Islet of Langerhans (tissue), 1 donor: ENCODE measurements at regions not wholly inside any gene's neighbourhood (a gene's known extent, or its start where the extent isn't known, plus 50 kb on each side); places are given as distances from the start of the nearest gene placed in this dataset.
"Not testable (repeated sequence)": the region's sequence is repeated elsewhere in the genome, so short reads cannot be mapped to it uniquely, and the experiment has no call there.

Experiments used
- FAIRE-seq: peaks from one replicate; lab custom pipeline; 2011; peaks lifted over from hg19 to GRCh38; lab: Jason Lieb, UNC

DNA sequence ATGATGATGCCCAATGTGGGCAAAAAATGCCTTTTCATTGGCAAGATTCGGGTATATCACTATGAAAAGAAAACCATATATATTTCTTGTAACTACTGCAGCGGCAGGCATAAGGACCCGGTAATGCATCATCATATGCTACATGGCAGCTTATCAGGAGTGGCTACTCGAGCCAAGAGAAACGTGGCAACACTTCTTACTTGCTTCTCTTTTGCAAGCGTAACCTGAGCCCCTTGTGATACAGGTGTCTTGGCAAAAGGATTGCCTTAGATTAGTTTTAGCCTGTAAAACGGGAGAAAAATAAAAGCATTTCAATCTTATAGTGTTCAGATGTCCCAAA is 280.3 kb downstream of the SPRY1 start:
- no peak for FAIRE-seq

DNA sequence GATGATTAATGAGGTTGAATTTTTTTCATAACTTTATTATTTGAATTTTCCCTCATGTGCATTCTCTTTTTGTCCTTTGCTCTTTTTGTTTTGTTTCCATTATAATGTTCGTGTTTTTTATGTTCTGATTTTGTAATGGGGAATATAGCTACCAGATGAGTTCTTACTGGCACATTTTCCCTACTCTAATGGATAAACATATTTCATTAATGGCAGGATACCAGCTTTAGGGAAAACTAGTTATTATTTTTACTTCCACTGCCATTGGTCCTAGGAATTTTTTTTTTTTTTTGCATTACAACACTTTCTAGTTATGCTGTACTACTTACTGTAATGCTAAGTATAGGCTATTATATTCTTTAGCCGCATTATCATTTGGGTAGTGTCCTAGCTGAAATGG is 286.3 kb downstream of the SPRY1 start:
- FAIRE-seq = no peak

DNA sequence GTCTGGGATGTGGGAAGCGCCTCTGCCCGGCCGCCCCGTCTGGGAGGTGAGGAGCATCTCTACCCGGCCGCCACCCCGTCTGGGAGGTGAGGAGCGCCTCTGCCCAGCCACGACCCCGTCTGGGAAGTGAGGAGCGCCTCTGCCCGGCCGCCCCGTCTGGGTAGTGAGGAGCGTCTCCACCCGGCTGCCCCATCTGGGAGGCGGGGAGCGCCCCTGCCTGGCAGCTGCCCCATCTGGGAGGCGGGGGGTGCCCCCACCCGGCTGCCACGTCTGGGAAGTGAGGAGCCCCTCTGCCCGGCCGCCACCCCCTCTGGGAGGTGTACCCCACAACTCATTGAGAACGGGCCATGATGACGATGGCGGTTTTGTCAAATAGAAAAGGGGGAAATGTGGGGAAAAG is 288.3 kb downstream of the SPRY1 start:
- FAIRE-seq = not testable (repeated sequence)

DNA sequence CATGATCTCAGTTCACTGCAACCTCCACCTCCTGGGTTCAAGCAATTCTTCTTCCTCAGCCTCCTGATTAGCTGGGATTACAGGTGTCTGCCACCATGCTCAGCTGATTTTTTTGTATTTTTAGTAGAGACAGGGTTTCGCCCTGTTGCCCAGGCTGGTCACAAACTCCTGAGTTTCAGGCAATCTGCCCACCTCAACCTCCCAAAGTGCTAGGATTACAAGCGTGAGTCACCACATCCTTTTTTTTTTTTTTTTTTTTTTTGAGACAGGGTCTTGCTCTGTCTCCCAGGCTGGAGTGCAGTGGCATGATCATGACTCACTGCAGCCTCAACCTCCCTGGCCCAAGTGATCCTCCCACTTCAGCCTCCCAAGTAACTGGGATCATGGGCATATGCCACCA is 298.9 kb downstream of the SPRY1 start:
- not testable (repeated sequence) for FAIRE-seq

DNA sequence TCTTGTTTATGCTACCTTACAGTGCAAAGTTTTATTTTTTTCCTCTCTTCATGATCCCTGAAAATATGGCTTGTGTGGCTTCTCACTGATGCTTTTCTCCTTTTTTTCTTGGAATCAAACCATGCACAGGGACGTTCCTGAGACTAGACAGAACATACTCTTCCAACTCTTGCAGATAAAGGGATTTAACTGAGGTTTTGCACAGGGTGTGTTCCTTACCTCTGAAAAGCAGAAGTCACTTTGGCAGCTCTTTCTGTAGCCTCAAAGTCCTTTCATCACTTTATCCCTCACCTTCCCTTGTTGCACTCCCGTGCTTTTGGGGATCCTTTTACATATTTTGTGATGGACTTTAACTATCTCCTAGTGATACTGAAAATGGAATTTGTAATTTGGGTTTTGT is 300.1 kb downstream of the SPRY1 start:
- no peak for FAIRE-seq

DNA sequence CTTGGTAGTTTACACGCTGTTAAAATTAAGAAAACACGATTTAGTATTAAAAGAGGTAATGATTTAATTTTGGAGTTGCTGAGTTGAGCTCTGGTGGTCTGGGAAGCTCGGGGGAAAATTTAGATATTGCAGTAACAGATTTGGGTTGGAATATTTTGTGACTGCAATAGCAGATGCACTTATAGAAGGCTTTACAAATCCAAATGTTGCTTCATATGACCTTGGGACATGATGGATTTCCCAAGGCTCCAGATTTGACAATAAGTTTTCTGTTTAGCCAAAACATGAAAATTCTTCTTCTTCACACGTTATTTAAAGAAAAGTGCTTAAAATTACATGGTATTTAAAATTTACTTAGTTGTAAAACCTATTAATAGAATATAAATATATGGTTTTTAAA is 302.0 kb downstream of the SPRY1 start:
- peak; percentile 30 for FAIRE-seq

DNA sequence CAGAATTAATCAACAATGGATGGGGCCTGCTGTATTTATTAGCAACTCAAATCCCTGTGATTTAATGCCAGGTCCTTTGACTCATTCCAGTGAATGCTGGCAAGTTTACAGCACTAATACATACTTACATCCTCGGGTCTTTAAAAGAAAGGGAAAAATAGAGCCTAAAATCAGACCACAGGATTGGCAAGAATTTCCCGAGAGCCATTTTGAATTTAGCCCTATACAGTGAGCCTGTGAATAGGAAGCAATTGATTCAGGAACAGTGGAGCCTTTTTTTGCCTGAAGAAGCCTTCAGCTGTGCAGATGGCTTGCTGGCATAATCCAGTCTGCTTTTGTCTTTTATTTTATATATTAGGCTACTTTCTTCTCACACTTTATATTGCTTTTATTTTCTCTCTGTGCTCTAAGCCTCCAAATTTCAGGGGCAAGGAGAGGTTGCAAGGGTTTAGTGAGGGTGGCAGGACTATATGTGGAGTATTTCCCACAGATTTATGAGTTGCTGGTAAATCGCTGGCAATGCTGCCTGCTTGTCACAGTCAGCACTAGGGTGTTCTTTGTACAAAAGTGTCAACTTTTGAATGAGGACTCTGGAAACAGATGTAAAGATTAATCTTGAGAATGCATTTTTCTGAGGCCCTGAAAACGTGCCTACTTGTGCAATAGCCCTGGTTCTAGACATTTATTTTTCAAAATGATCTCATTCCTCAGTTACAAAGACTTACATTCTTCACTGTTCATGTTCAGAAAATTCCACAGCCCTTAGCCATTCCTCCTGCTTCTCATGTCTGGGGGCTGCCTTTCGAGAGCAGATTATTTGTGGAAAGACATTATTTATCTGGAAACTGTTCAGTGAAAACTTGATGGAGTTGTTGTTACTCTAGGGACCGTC is 303.5 kb downstream of the SPRY1 start:
- peak; percentile 55 for FAIRE-seq

DNA sequence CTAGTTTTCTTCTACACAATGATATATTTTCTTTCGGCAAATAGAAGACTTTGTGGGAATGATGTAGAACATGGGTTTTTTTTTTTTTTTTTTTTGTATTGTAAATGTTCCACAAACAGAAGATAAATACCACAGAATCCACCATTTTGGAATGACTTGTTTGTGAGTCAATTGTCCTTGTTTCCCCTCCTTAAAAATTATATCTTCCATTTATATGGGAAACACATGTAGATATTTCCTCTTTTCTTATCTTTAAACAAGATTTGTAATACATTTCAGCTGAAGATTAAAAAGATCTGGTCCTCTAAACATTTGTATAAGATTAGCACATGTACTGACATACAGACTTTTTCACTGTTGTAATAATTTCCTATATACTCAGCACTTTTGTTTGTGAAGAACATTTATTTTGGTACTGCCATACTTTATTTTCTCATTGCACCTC is 304.6 kb downstream of the SPRY1 start:
- FAIRE-seq = peak; percentile 45

DNA sequence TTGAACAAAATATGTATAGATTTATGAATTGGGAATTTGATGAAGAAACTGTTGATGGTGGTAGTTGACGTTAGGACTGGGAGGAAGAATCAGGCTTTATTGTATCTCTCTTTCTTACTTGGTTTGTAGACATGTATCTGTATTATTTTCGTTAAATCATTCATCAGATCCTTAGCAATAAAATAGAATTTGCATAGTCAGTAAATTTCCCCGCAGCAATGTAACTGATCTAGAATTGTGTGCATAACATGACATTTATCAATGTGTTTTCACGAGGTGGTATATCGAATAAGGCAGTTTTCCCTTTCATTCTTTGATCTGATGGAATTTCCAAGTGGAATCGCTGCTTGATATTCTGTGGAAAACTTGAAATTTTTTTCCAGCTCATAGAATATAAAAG is 308.8 kb downstream of the SPRY1 start:
- FAIRE-seq = no peak

DNA sequence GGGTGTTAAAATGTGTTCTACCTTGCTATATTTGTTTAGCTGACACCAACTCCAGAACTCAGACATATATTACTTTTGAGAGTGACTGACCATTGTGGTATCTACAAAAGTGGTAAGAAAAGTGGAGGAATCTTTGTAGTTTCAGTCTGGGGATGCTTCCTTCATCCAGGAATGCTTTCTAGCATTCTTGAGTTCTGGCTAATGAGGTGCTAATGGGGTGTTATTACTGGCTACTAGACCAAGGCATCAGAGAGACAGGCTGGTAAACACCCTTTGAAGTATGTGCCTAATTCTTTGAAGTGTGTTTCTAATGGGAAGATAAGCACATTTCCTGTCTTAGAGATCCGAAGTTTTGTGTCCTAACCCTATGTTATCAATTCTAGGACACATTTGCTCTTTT is 310.4 kb downstream of the SPRY1 start:
- FAIRE-seq = no peak

DNA sequence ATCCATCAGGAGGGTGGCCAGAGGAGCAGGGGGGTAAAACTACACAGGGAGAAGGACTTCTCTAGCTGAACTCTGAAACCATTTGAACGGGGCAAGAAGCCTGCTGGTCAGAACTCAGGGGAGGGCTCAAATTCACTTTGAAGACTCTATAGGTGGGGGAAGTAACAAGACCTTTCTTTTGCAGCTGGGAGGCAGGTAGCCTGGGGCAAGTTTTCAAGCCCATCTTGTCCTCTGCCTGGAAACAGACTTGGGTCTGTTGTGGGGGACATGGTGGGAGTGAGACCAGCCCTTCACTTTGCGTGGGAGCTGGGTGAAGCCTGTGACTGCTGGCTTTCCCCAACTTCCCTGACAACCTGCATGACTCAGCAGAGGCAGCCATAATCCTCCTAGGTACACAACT is 312.3 kb downstream of the SPRY1 start:
- no peak for FAIRE-seq

DNA sequence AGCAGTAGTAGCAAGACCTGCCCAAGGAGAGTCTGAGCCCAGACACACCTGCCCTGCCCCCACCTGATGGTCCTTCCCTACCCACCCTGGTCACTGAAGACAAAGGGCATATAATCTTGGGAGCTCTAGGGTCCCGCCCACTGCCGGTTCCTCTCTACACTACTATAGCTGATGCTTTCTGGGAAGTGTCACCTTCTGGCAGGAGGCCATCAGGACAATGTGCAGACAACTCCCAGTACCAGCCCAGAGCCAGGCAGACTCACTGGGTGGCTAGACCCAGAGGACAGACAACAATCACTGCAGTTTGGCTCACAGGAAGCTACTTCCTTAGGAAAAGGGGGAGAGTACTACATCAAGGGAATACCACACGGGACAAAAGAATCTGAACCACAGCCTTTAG is 312.7 kb downstream of the SPRY1 start:
- no peak for FAIRE-seq

DNA sequence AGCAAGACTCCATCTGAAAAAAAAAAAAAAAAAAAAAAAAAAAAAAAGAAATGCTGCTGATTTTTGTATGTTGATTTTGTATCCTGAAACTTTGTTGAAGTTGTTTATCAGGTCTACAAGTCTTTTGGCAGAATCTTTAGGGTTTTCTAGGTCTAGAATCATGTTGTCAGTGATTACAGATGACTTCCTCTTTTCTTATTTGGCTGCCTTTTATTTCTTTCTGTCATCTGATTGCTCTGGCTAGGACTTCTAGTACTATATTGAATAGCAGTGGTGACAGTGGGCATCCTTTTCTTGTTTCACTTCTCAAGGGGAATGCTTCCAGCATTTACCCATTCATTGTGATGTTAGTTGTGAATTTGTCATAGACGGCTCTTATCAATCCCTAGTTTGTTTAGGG is 334.4 kb downstream of the SPRY1 start:
- no peak for FAIRE-seq

DNA sequence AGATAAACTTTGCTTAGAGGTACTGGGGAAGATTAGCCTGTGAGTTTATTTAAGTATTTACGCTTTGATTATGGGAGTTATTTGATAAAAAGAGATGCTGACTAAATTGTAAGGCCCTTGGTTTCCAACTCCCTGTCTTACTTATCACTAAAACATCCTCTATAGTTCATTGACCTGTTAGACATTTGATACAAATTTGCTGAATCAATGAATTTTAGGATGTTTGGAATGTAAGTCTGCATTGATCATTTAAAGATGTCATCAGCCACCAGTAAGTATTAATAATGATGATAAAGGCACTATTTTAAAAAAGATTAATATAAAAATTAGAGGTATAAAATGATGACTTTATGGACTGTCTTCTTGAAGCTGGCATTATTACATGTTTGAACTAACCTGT is 340.6 kb downstream of the SPRY1 start:
- no peak for FAIRE-seq

DNA sequence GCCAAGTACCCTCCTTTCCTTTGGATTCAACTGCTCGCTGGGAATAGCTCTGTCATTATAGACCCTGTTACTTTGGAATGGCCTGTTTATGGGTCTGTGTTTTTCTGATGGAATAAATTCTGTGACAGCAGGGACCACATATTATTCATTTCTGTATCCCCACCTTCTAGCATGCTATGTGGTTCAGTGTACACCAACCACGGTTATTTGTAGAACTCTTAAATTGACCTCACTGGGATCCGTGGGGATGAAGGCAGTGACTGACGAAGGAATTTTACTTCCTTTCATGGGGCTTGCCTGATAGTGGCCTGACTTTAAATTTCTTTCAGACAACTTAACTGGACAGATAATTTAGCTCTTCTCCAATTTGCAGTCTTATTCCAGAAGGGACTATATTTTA is 343.2 kb downstream of the SPRY1 start:
- FAIRE-seq = no peak

DNA sequence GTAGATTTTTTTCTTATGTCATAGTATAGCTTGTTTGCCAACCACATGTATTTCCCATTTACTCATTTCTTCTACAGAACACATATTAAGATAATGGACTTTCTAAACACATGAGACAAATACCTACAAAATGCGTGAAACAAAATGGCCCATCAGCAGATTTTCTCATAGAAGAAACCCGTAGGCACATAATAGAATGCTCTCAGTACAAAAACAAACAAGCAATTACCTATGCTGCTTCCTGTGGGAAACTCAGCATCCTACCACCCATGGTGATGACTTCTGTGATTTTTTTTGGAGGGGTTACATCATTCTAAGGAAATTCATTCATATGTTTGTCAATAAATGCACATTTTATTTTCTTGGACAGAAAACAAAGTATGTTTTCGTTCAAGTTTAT is 343.6 kb downstream of the SPRY1 start:
- no peak for FAIRE-seq

DNA sequence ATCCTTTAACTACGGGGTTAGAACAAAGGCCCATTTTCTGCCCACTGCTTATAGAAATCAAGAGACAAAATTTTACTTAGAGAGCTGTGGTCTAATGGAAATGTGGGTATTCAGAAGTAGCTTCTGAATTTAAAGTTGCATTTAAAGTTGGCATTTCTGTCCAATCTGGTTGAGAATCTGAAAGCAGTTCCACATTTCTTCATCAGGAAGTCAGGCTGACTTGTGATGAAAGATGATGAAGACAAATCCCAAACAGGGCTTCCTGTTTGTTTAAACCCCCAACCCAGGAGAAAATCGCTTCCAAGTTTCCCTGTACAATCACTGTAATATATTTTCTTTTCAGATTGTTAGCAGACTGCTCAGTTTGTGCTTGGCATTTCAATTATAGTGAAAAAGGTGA is 345.3 kb downstream of the SPRY1 start:
- no peak for FAIRE-seq

DNA sequence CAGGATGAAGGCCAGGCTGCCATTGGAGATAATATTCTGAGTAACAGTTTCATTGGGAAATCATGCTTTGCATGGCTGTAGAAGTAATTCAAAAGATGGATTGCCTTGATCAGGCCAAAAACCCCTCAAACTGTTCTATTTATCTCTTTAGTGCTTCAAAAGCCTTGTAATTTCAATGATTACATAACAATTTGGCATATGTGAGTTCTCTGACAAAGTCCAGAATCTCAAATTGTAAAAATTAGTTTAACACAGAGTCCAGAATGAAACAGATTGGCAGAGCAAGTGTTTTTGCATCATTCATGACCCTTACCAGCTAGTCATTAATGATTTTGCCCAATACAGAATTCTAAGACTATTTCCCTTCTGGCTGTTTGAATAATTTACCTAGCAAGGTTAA is 347.3 kb downstream of the SPRY1 start:
- FAIRE-seq = no peak

DNA sequence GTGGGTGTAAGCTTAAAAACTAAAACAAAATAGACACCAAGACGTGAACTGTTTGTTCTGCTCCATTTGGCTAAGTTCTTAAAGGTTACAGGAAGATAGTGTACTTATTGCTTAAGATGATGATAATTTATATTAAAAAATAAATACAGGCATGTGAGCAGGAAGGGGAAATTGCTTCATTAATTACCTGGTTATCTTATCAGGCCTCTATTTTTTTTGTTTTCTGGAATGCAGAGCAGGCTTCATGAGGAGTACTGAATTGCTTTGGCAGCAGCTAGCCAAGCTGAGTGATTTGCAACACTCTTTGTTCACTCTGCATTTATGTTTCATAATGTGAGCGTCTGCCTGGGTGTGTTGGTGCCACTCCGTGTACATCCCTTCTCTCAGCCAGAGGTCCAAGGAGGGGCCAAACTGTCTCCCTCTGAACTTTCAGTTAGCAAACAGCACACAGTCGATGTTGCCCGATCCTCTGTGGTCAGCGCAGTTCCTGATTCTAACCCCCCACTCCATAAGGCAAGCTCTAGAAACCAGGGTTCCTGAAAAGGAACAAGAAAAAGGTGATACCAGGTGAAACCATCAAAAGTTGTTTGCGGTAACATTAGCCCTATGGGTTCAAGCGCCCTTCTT is 348.2 kb downstream of the SPRY1 start:
- FAIRE-seq = no peak

DNA sequence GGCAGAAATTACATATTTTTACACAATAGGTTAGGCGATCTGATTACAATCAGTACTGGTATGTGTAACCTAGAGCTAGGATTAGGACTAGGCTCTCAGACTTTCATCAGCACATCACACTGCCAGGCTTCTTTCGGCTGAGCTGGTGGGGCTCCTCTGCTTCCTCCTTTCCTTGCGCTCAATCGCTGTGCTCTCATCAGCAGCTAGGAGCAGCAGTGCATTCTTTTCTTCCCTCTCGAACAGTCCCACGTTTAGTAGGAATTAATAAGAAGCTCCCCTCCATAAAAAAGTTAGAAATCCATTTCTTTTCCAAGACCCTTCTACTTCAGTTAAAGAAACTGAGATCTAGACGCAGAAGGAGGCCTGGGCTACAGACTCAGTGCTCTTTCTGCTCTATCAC is 350.4 kb downstream of the SPRY1 start:
- no peak for FAIRE-seq

DNA sequence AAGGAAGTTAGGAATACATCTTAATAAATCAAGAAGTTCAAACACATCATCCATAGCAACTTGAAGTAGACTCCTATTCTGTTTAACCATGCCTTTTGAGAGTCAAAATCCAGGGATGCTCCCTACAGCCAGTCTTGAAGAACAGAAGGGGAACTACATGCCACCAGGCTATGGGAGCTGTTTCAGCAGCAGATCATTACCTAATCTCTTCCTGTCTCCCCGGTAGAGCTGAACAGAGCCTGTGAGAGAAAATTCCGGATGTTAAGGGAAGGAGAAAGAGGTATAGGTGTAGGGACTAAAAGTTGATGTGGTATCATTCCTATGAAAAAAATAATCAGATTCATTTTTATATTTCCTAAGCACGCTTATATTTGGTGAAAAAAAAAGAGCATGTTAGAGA is 352.2 kb downstream of the SPRY1 start:
- FAIRE-seq = no peak

DNA sequence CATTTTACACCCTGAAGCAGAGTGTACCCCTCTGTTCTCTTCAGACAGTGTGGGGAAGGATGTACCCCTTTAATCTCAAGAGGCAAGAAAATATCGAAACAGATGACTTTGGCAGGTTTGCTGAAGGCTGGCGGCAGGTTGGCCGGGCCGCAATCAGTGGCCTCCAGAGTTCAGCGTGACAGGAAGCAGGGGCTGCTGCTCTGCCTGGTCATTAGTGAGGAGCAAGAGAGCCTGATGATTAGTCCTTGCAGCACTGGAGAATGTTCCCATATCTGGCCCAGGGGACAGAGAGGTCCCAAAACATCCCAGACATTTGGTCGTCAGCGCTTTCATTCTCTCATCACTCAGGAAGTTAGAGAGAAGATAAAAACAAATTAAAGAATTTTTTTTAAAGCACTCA is 352.8 kb downstream of the SPRY1 start:
- no peak for FAIRE-seq

DNA sequence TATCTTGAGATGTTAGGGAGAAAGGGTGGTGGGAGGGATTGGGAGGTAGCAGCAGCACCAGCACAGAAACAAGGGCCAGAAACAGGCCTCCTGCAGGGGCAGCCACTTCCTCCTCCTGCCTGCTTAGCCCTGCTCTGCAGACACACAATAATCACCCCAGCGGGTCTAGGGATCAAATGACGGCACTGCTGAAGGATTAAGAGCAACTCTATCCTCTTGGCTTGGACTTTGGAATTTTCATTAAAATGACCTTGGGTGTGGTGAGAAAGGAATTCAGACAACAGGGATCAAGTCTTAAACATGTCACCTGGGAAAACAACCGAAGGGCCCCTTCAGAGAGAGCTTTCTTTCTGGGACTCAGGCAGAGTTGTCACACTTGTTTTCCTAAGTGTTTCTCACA is 353.4 kb downstream of the SPRY1 start:
- no peak for FAIRE-seq

DNA sequence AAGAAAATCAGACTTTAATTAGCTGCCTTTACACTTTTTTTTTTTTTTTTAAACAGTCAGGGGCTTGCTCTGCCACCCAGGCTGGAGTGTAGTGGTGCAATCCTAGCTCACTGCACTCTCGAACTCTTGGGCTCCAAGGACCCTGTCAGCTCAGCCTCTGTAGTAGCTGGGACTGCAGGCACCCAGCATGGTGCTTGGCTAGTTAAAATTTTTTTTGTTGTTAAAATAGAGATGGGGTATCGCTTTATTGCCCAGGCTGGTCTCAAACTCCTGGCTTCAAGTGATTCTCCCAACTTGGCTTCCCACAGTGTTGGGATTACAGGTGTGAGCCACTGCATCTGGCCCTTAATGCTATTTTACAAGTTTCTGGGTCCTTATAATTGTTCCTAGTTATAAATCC is 359.1 kb downstream of the SPRY1 start:
- no peak for FAIRE-seq
